NCI-H774 (cell line): ENCODE measurements at regions not wholly inside any gene's neighbourhood (a gene's known extent, or its start where the extent isn't known, plus 50 kb on each side); places are given as distances from the start of the nearest gene placed in this dataset.

Experiments
- DNase-seq: peaks from one replicate; lab custom pipeline; 2025; lab: John Stamatoyannopoulos, UW

DNA sequence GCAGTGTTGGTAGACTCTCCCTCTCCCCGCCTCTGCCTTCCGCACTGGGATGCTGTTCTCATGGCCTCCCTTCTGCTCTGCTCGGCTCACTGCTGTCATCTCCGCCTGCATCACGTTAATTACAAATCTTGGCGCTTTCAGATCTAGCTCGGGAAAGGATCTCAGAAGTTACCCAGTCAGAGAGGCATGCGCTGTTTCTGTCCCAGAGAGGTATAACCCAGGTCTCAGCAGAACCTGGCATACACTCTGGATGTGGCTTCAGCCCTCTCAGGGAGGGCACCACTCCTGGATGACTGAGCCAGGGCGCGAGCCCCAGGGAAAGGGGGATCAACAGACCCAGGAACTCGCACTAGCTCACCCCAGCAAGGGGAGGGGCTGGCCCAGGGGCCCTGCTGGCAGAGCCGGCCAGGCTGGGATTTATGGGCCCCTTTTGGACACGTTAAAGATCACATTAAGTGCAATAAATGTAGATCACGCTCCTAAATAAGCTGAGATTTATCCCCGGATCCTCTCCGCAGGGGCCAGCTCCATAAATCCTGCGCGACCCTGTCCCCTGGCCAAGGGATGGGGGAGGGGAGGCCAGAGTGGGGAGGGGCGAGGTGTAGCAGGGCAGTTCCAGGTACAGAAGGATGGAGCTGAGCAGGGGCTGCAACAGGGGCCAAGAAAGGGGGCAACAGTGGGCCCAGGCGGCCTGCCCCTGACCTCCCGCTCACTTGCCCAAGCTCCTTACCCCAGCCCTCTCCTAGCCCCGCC is 101.3 kb upstream of the ZBTB40 start:
- no peak for DNase-seq

GRCh38 chr1:22350924-22351767 is 100.5 kb upstream of the ZBTB40 start:
- DNase-seq, result no peak

DNA sequence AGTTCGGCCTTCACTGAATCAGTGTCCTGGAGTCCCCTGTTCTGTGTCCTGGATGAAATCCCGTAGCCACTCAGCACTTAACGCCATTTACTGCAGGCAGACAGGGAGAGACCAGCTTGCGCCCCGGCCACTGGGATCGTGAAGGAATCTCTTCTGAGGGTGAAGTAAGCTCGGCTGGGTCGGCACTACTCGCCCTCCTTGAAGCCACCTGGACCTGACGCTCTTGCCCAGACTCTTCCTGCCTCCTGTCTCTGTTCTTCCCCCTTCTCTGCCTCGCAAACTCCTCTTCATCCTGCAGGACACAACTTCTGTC is 99.9 kb upstream of the ZBTB40 start:
- no peak for DNase-seq

GRCh38 chr1:22352355-22352754 is 99.3 kb upstream of the ZBTB40 start:
- no peak for DNase-seq

DNA sequence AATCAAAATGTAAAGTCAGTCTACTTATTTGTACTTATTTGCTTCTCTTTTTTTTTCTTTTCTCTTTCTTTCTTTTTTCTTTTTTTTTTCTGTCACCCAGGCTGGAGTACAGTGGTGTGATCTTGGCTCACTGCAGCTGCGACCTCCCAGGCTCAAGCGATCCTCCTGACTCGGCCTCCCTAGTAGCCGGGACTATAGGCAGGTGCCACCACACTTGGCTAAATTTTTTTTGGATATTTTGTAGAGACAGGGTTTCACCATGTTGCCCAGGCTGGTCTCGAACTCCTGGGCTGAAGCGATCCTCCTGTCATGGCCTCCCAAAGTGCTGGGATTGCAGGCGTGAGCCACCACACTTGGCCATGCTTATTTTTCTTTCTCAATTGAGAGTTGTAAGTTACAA is 98.8 kb upstream of the ZBTB40 start:
- DNase-seq, result no peak

GRCh38 chr1:22359427-22359826 is 92.2 kb upstream of the ZBTB40 start:
- DNase-seq, result no peak

GRCh38 chr1:22362626-22363402 is 88.8 kb upstream of the ZBTB40 start:
- no peak for DNase-seq

DNA sequence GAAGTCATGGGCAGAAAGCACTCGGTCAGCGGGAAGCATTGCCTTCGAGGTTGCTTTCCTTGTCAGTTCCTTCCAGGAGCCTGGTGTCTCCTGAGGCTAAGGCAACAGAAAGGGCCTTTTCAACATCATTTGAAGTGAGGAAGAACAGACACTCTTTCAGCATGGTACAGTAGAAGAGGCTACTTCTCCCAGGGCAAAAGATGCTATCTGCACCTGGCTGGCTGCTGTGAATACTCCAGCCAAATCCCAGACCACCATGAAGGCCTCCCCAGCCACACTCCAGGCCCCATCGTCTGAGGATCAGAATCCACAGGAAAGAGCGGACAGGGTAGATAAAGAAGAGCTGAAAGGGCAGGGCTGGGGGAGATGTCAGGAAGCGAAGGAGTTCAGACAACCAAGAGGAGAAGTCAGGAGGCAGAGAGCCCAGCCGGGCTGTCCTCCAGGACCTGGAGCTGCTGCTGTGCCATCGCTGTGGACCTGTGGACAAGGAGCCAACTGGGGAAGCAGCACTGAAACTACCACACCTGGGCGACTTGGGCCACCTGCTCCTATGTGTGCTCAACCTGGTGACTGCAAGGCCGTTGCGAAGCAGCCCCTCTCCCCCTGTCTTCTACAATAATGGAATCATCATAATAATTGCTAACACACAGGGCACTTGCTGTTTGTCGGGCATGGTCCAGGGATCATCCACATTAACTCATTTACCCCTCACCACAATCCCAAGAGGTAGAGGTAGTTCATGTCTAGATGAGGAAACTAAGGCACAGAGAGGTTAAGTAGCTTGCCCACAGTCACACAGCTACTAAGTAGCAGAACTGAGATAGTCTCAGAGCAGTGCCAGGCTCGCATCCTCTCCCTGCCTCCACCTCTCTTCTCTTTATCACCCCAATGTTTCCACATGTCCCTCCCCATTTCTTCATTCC is 88.0 kb upstream of the ZBTB40 start:
- DNase-seq, result no peak

- no peak for DNase-seq
These were observed 87.4 kb upstream of the ZBTB40 start for GRCh38 chr1:22364326-22364650.

GRCh38 chr1:22364764-22365163 is 86.9 kb upstream of the ZBTB40 start:
- no peak for DNase-seq

GRCh38 chr1:22365331-22366295 is 86.0 kb upstream of the ZBTB40 start:
- DNase-seq, result no peak

DNA sequence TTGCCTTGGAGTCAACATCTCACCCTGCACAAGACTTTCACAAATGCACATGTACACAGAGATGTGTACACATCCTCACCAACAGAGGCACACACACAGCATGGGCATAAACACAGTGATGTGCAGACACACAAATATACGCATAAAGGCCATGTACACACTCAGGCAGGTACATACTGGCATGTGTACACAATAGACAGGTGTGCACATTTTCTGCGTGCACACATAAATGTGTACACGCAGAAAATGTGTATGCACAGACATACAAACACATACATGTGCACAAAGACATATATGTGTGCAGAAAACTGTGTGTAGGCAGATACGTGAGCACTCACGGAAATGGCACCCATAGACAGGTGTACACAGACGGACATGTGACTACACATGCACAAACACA is 85.3 kb upstream of the ZBTB40 start:
- DNase-seq, result no peak

DNA sequence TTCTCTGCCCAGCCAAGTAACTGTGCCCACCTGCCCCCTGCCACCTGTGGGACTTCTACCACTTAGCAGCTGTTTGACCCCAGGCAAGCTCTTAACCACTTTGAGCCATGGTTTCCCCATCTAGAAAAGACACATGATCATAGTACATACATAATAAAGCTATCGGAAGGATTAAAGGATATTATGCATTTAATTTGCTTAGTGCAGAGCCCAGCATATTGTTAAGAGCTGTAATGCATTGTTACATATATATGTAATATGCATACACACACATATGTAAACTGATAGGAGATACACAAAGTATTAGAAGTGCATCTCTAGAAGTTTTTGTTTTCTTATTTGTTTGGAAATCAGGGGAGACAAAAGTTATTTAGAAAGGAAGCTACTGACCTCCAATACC is 83.5 kb upstream of the ZBTB40 start:
- DNase-seq, result no peak

- DNase-seq, result no peak
These were observed 82.1 kb upstream of the ZBTB40 start for GRCh38 chr1:22369294-22370189.

- no peak for DNase-seq
These were observed 81.5 kb upstream of the ZBTB40 start for GRCh38 chr1:22370190-22370498.

DNA sequence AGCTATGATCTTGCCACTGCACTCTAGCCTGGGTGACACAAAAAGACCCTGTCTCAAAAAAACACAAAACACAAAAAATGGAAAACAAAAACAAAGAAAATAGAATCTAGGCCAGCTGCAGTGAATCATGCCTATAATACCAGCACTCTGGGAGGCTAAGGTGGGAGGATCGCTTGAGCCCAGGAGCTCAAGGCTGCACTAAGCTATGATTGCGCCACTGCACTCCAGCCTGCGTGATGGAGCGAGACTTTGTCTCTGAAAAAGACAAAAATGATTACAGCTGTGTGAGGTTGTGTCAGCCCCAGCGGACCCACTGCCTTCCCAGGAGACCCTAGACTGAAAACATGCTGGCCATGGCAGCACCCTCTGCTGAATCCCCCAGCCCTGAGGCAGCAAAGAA is 80.2 kb upstream of the ZBTB40 start:
- DNase-seq, result no peak

GRCh38 chr1:22373252-22373651 is 78.4 kb upstream of the ZBTB40 start:
- no peak for DNase-seq

- DNase-seq, result no peak
These were observed 77.7 kb upstream of the ZBTB40 start for GRCh38 chr1:22374001-22374400.

DNA sequence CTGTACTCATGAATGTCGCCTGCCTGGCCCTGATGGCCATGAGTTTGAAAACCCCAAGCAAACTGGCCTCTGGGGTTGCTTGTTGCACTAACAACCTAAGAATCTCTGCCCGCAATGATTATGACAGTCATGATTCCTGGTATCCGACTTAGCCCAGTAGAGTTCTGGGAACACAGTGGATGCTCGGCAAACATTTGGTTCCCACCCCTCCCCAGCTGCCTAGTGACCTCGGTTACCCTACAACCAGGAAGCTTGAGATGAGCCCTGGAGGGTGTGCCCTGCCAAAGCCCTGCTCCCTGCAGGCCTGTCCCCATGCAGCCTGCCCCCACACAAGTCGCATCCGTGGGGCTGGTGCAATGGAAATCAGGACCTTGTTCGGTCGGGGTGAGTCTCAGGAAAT is 76.0 kb upstream of the ZBTB40 start:
- DNase-seq, result no peak

- DNase-seq, result no peak
These were observed 75.7 kb upstream of the ZBTB40 start for GRCh38 chr1:22376001-22376400.
